ENCODE measurements at regions not wholly inside any gene's neighbourhood (a gene's known extent, or its start where the extent isn't known, plus 50 kb on each side); places are given as distances from the start of the nearest gene placed in this dataset.
A peak's percentile ranks its signal among the peaks of the same experiment; 100 is the strongest.
"Not testable (repeated sequence)": the region's sequence is repeated elsewhere in the genome, so short reads cannot be mapped to it uniquely, and the experiment has no call there.

- H3K4me1 ChIP-seq (ENCODE audit: control insufficient read depth in 5 of 5, insufficient read depth in 5 of 5, low read length in 5 of 5), result peaks cover 5 to 20% (median 10%) of the 10 kb centered on the region in 5 donors
- H3K27me3 ChIP-seq (ENCODE audit: control insufficient read depth in 5 of 5, insufficient read depth in 4 of 5, low read length in 5 of 5), result no peaks in the 10 kb centered on the region
- H3K9ac ChIP-seq (ENCODE audit: low read length in 5 of 5), result peak overlapping the region in 3 of 5 donors; percentile 11 to 44 (median 40)
- peak overlapping the region; percentile 2 to 48 (median 42) for H3K4me3 ChIP-seq (ENCODE audit: low read depth in 1 of 5, low read length in 5 of 5)
- no peaks in the 10 kb centered on the region for H3K36me3 ChIP-seq (ENCODE audit: control insufficient read depth in 5 of 5, insufficient read depth in 5 of 5, low read length in 5 of 5)
- H3K27ac ChIP-seq (ENCODE audit: low read depth, low read length), result peak overlapping the region; percentile 21
- H3K9me3 ChIP-seq (ENCODE audit: control insufficient read depth in 5 of 5, low read length in 5 of 5), result no peaks in the 10 kb centered on the region
Measured at GRCh38 chr6:6758915-6759654, 170.6 kb downstream of the LY86 start.

DNA sequence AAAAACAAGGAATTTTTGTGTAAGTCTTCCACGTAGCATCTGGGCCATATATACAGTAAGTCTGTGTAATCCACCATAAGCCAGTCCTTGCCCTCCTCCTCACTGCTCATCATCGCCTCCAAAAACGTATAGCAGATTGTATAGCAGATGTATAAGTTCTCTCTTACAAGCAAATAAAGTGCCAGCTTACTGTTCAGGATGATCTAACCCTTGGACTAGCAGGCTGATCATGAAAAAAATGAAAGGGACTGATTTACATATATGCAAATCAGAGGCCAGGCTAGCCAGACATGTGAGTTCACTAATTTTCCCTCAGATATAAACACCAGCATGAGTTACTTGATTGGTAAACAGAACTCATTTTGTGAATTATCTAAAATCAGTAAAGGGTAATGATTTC lies 171.5 kb downstream of the LY86 start:
- no peak overlapping the region for H3K4me3 ChIP-seq (ENCODE audit: low read depth in 1 of 5, low read length in 5 of 5)
- H3K9ac ChIP-seq (ENCODE audit: low read length in 5 of 5), result no peak overlapping the region
- peak overlapping the region; percentile 21 for H3K27ac ChIP-seq (ENCODE audit: low read depth, low read length)
- H3K27me3 ChIP-seq (ENCODE audit: control insufficient read depth in 5 of 5, insufficient read depth in 4 of 5, low read length in 5 of 5), result no peaks in the 10 kb centered on the region
- H3K36me3 ChIP-seq (ENCODE audit: control insufficient read depth in 5 of 5, insufficient read depth in 5 of 5, low read length in 5 of 5), result no peaks in the 10 kb centered on the region
- H3K9me3 ChIP-seq (ENCODE audit: control insufficient read depth in 5 of 5, low read length in 5 of 5), result no peaks in the 10 kb centered on the region
- peaks cover 5 to 22% (median 16%) of the 10 kb centered on the region in 5 donors for H3K4me1 ChIP-seq (ENCODE audit: control insufficient read depth in 5 of 5, insufficient read depth in 5 of 5, low read length in 5 of 5)

DNA sequence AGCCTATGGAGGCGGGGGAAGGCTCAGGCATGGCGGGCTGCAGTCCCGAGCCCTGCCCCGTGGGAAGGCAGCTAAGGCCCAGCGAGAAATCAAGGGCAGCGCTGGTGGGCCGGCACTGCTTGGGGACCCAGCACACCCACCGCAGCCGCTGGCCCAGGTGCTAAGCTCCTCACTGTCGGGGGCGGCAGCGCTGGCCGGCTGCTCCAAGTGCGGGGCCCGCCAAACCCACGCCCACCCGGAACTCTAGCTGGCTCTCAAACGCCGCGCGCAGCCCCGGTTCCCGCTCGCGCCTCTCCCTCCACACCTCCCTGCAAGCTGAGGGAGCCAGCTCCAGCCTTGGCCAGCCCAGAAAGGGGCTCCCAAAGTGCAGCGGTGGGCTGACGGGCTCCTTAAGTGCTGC lies 174.0 kb downstream of the LY86 start:
- H3K4me3 ChIP-seq (ENCODE audit: low read depth in 1 of 5, low read length in 5 of 5); H3K27me3 ChIP-seq (ENCODE audit: control insufficient read depth in 5 of 5, insufficient read depth in 4 of 5, low read length in 5 of 5); H3K9me3 ChIP-seq (ENCODE audit: control insufficient read depth in 5 of 5, low read length in 5 of 5); H3K36me3 ChIP-seq (ENCODE audit: control insufficient read depth in 5 of 5, insufficient read depth in 5 of 5, low read length in 5 of 5); H3K27ac ChIP-seq (ENCODE audit: low read depth, low read length); H3K9ac ChIP-seq (ENCODE audit: low read length in 5 of 5): not testable (repeated sequence)
- peaks cover 5 to 24% (median 18%) of the 10 kb centered on the region in 5 donors for H3K4me1 ChIP-seq (ENCODE audit: control insufficient read depth in 5 of 5, insufficient read depth in 5 of 5, low read length in 5 of 5)

DNA sequence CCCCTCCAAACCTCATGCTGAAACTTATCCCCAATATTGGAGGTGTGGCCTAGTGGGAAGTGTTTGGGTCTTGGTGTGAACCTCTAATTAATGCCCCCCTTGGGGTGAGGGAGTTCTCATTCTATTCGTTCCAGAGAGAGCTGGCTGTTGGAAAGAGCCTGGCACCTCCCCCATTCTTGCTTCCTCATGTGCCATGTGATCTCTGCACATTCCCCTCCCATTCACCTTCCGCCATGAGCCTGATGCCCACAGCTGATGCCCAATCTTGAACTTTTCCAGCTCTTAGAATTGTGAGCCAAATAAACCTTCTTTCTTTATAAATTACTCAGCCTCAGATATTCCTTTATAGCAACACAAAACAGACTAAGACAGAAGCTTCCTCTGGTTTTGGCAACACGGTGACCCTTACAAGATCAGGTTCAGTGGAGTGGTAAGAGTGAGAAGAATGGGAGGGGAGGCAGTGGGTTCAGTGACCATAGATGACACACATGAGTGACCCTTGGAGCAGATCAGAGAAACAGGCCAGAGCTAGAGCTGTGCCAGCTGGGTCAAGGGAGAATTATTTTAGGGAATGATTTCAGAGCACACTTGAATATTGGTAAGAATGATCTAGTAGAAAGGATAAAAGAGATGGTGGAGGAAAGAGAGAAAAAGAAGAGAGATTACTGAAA lies 176.4 kb downstream of the LY86 start:
- Histone ChIP-seq H3K4me1 (ENCODE audit: control insufficient read depth in 5 of 5, insufficient read depth in 5 of 5, low read length in 5 of 5) (peaks cover 0 to 15% (median 7%) of the 10 kb centered on the region in 5 donors), H3K27me3 (ENCODE audit: control insufficient read depth in 5 of 5, insufficient read depth in 4 of 5, low read length in 5 of 5) (no peaks in the 10 kb centered on the region), H3K27ac (ENCODE audit: low read depth, low read length) (no peak overlapping the region), H3K9ac (ENCODE audit: low read length in 5 of 5) (no peak overlapping the region), H3K36me3 (ENCODE audit: control insufficient read depth in 5 of 5, insufficient read depth in 5 of 5, low read length in 5 of 5) (no peaks in the 10 kb centered on the region), H3K9me3 (ENCODE audit: control insufficient read depth in 5 of 5, low read length in 5 of 5) (no peaks in the 10 kb centered on the region), H3K4me3 (ENCODE audit: low read depth in 1 of 5, low read length in 5 of 5) (no peak overlapping the region)

- Histone ChIP-seq H3K9me3 (ENCODE audit: control insufficient read depth in 5 of 5, low read length in 5 of 5) (no peaks in the 10 kb centered on the region), H3K4me1 (ENCODE audit: control insufficient read depth in 5 of 5, insufficient read depth in 5 of 5, low read length in 5 of 5) (peaks cover 0 to 16% (median 7%) of the 10 kb centered on the region in 5 donors), H3K36me3 (ENCODE audit: control insufficient read depth in 5 of 5, insufficient read depth in 5 of 5, low read length in 5 of 5) (no peaks in the 10 kb centered on the region), H3K9ac (ENCODE audit: low read length in 5 of 5) (no peak overlapping the region), H3K27me3 (ENCODE audit: control insufficient read depth in 5 of 5, insufficient read depth in 4 of 5, low read length in 5 of 5) (no peaks in the 10 kb centered on the region), H3K4me3 (ENCODE audit: low read depth in 1 of 5, low read length in 5 of 5) (no peak overlapping the region), H3K27ac (ENCODE audit: low read depth, low read length) (no peak overlapping the region)
Measured at GRCh38 chr6:6766230-6766905, 177.8 kb downstream of the LY86 start.

DNA sequence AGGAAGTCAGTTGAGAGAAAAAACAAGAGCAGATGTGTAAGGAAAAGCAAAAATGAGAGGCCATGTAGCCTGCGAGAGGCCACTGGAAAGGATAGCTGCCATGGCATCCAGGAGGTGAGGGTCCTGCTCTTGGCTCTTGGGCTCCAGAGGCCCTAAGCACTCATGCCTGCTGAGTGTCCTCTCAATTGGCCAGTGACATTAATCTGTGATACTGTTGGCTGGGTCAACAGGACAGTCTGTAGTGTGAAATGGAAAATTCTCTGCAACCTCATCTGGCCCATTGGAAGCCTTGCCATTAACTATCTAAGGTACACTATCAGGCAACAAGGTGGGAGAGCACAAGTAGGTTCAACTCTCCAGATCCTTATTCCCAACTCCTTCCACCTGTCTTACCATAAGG lies 180.9 kb downstream of the LY86 start:
- H3K9me3 ChIP-seq (ENCODE audit: control insufficient read depth in 5 of 5, low read length in 5 of 5), result no peaks in the 10 kb centered on the region
- no peak overlapping the region for H3K9ac ChIP-seq (ENCODE audit: low read length in 5 of 5)
- H3K36me3 ChIP-seq (ENCODE audit: control insufficient read depth in 5 of 5, insufficient read depth in 5 of 5, low read length in 5 of 5), result no peaks in the 10 kb centered on the region
- no peak overlapping the region for H3K27ac ChIP-seq (ENCODE audit: low read depth, low read length)
- no peaks in the 10 kb centered on the region for H3K27me3 ChIP-seq (ENCODE audit: control insufficient read depth in 5 of 5, insufficient read depth in 4 of 5, low read length in 5 of 5)
- H3K4me3 ChIP-seq (ENCODE audit: low read depth in 1 of 5, low read length in 5 of 5), result no peak overlapping the region
- peaks cover 1 to 31% (median 8%) of the 10 kb centered on the region in 5 donors for H3K4me1 ChIP-seq (ENCODE audit: control insufficient read depth in 5 of 5, insufficient read depth in 5 of 5, low read length in 5 of 5)

- H3K36me3 ChIP-seq (ENCODE audit: control insufficient read depth in 5 of 5, insufficient read depth in 5 of 5, low read length in 5 of 5), result no peaks in the 10 kb centered on the region
- H3K4me1 ChIP-seq (ENCODE audit: control insufficient read depth in 5 of 5, insufficient read depth in 5 of 5, low read length in 5 of 5), result peaks cover 0 to 21% (median 4%) of the 10 kb centered on the region in 5 donors
- H3K9ac ChIP-seq (ENCODE audit: low read length in 5 of 5), result no peak overlapping the region
- peak overlapping the region; percentile 2 for H3K27ac ChIP-seq (ENCODE audit: low read depth, low read length)
- H3K27me3 ChIP-seq (ENCODE audit: control insufficient read depth in 5 of 5, insufficient read depth in 4 of 5, low read length in 5 of 5), result no peaks in the 10 kb centered on the region
- H3K9me3 ChIP-seq (ENCODE audit: control insufficient read depth in 5 of 5, low read length in 5 of 5), result no peaks in the 10 kb centered on the region
- H3K4me3 ChIP-seq (ENCODE audit: low read depth in 1 of 5, low read length in 5 of 5), result no peak overlapping the region
Measured at GRCh38 chr6:6771224-6771945, 182.9 kb downstream of the LY86 start.

DNA sequence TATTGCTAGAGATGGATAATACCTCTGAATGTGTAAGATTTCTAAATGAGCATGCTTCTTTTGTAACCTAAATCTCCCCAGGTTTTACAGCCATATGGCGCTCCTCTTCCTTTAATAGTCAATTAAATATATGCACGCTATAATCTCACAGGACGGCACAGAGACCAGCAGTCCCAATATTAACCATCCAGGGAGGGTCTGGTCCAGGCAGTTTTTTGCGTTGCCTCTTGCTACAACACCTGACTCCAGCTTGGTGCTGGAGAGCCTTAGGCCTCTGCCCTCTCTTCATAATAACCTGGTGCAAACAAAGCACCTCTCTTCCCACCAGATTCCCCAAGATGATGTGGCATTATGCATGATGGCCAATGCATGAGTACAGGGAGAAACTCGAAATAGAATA lies 183.4 kb downstream of the LY86 start:
- Histone ChIP-seq H3K27ac (ENCODE audit: low read depth, low read length) (peak overlapping the region; percentile 2), H3K36me3 (ENCODE audit: control insufficient read depth in 5 of 5, insufficient read depth in 5 of 5, low read length in 5 of 5) (no peaks in the 10 kb centered on the region), H3K9me3 (ENCODE audit: control insufficient read depth in 5 of 5, low read length in 5 of 5) (no peaks in the 10 kb centered on the region), H3K9ac (ENCODE audit: low read length in 5 of 5) (no peak overlapping the region), H3K4me1 (ENCODE audit: control insufficient read depth in 5 of 5, insufficient read depth in 5 of 5, low read length in 5 of 5) (peaks cover 0 to 21% (median 4%) of the 10 kb centered on the region in 5 donors), H3K4me3 (ENCODE audit: low read depth in 1 of 5, low read length in 5 of 5) (no peak overlapping the region), H3K27me3 (ENCODE audit: control insufficient read depth in 5 of 5, insufficient read depth in 4 of 5, low read length in 5 of 5) (no peaks in the 10 kb centered on the region)

GRCh38 chr6:6772751-6773150 lies 184.2 kb downstream of the LY86 start:
- Histone ChIP-seq H3K4me1 (ENCODE audit: control insufficient read depth in 5 of 5, insufficient read depth in 5 of 5, low read length in 5 of 5) (peaks cover 0 to 21% (median 4%) of the 10 kb centered on the region in 5 donors), H3K9me3 (ENCODE audit: control insufficient read depth in 5 of 5, low read length in 5 of 5) (no peaks in the 10 kb centered on the region), H3K4me3 (ENCODE audit: low read depth in 1 of 5, low read length in 5 of 5) (no peak overlapping the region), H3K36me3 (ENCODE audit: control insufficient read depth in 5 of 5, insufficient read depth in 5 of 5, low read length in 5 of 5) (no peaks in the 10 kb centered on the region), H3K27me3 (ENCODE audit: control insufficient read depth in 5 of 5, insufficient read depth in 4 of 5, low read length in 5 of 5) (no peaks in the 10 kb centered on the region), H3K27ac (ENCODE audit: low read depth, low read length) (peak overlapping the region; percentile 2), H3K9ac (ENCODE audit: low read length in 5 of 5) (no peak overlapping the region)

Data from subcutaneous abdominal adipose tissue (tissue), 5 donors.